HG03135 (cell line): ENCODE measurements at regions not wholly inside any gene's neighbourhood (a gene's known extent, or its start where the extent isn't known, plus 50 kb on each side); places are given as distances from the start of the nearest gene placed in this dataset.

Experiments used
- ATAC-seq: cut with Tn5 transposase; IDR thresholded peaks from one replicate; pipeline ENCODE4 v1.9.1; 2021; ENCODE audit warnings: mild to moderate bottlenecking, moderate library complexity; ENCODE audit not compliant: unreplicated experiment

DNA sequence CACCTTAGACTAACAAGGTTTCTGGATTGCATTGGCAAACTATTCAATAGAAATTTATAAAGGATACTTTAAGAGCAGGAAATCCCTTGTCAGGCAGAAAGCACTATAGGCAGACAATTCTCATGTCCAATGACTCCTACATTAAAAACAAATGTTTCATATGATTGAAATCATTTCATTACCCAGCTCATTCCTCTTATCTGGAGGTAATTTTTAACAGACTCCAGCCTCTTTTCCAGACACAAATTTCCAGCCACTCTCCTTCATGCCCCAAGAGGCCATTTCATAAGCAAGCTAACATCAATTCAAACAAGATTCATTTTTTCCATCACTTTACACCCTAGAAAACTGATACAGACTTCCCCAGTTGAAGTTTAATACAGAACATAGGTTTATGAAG lies 495.1 kb upstream of the FRG1 start:
- no peak for ATAC-seq

DNA sequence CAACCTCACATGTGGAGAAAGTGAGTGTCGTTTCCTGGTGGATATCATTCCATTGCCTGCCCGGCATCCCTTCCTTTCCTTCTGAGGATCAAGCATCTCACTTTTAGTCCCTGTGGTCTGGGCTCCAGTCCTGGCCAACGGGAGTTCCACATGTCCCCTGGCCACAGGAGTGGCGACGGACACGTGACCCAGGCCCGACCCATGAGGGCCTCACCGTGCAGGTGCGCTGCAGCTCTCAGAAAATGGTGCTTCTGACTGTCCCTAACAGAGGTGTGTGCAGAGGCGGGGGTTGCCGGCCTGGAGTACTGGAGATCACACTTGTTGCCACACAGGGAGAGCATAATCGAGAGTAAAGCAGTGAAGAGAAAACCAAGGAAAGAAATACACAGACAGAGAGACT lies 476.9 kb upstream of the FRG1 start:
- no peak for ATAC-seq

GRCh38 chr4:189494407-189494806 lies 446.3 kb upstream of the FRG1 start:
- no peak for ATAC-seq

DNA sequence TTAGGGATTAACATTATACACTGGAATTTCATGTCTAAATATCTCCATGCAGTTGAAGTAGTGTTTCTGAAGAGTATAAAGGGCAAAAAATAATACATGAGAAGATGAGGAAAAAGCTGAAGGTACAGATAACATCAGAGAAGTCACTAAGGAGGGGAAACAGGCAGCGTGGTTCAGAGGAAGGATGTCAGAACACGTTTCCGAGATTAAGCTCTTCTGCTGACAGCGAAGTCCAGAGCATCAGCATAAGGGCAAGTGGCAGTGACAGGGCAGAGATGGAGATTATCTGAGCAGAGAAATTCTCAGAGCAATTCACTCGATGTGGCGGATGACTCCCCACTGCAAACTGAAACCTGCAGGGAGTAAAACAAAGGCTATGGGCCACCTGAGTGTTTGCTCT lies 443.2 kb upstream of the FRG1 start:
- ATAC-seq = no peak

GRCh38 chr4:189497996-189498395 lies 442.7 kb upstream of the FRG1 start:
- no peak for ATAC-seq

DNA sequence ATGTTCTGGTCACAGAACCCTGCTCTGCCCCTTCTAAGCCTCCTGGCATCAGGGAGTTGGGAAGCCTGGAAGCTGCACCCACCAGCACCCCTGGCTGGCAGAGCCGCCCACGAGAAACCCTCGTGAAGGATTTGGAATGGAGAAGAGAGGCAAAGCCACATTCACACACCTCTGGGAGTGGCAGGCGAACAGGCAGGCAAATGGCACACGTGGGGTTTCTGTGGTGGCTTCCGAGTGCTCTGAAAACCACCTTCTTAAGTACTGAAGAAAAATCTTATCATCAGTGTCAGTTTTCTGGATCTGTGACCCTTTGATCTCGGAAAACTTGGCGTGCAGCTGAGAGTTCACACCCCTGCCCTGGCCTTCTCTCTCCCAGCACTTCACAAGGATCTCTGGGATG lies 442.2 kb upstream of the FRG1 start:
- no peak for ATAC-seq

DNA sequence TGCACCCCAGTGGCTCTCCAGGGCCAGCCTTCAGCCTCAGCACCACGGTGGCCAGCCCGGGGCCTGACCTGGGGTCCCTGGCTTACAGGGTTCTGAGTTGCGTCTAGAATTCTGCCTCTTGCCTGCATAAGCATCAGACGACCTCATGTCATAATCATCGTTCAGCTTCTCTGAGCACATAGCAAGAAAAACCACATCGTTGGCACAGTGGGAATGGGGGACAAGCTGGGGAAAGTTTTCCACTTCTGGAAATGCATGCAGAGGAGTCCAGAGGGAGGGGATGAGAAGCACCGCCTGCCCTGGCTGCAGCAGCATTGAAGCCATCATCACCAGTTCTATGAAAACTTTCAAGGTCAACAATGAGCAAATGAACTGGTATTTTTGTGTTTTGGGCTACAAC lies 441.0 kb upstream of the FRG1 start:
- ATAC-seq = no peak

GRCh38 chr4:189500970-189501369 lies 439.7 kb upstream of the FRG1 start:
- ATAC-seq = no peak

DNA sequence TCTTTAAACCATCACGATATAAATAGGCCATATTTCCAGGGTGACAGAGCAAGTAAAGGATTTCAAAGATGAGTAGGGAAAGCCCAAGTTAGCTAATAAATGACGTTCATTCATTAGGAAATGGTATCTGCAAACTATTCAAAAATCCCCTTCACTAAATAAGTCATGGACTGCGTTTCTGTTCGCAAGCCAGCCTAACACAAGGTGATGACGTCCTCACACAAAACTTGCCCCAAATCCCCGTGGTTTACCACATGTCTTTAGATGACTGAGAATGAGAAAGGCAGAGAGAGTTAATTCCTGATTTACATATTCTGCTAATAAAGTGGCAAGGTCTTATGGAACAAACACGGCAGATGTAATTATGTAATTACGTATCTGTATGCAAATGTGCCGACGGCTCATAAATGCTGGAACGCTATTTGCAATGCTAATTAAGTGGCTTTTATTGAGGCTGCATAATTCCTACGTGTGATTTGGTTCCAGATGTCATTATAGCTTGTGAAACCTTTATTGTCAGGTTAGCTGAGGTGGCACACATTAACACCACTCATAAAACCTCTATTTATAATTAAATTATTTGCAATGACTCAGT lies 437.7 kb upstream of the FRG1 start:
- no peak for ATAC-seq

DNA sequence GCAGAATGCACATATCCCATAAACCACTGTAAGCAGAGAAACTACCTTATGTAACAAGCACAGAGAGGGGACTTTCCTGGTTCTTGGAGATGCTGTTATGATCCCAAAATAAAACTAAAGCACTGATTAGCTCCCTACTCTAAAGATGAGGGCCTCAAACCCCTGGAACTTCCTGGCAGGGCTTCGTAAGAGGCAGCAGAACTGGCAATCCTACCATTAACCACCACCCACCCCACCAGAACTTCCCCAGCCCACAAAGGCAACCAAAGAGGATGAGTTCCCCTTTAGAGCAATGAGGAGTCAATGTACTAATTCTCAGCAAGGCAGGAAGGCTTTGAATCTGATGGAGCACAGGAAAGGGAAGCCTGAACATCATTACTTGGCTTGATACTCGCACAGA lies 436.5 kb upstream of the FRG1 start:
- no peak for ATAC-seq

GRCh38 chr4:189505380-189505779 lies 435.3 kb upstream of the FRG1 start:
- no peak for ATAC-seq

- ATAC-seq = no peak
Measured at GRCh38 chr4:189506080-189506479, 434.6 kb upstream of the FRG1 start.

- ATAC-seq = no peak
Measured at GRCh38 chr4:189507060-189507459, 433.6 kb upstream of the FRG1 start.

DNA sequence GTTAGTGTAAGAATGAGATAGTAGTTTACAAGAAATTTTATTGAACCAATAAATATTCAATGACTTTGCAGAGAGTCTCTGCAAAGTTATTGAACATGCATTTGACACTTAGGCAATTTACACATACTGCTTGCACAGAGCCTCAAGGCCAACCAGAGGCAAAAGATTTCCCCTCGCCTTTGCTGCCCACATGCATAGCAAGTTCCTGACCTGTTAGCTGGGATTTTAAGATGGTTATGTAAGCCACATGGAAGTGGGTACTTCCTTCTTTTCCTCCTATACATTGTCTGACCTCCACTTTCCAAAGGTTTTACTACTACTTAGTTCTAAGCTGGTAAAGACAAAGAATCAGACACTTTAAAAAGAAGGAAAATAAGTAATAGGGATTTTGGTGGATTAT lies 430.1 kb upstream of the FRG1 start:
- no peak for ATAC-seq

DNA sequence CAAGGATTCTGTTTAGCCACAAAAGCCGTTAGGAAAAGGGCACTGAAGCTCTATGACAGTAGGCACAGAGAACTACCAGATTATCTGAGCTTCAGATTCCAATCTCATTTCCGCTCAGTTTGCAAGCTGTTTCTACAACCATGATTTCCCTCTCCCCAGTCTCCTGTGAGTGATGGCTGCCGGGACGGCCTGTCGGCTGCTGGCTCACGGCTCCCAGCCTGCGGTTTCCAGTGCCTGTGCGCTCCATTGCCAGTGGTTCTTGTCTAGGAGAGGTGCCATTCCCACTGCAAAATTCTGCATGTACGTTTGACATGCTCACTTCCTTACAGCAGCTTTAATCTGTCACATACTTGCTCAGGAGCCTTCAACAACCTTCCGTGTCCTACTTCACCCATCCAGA lies 429.1 kb upstream of the FRG1 start:
- no peak for ATAC-seq

DNA sequence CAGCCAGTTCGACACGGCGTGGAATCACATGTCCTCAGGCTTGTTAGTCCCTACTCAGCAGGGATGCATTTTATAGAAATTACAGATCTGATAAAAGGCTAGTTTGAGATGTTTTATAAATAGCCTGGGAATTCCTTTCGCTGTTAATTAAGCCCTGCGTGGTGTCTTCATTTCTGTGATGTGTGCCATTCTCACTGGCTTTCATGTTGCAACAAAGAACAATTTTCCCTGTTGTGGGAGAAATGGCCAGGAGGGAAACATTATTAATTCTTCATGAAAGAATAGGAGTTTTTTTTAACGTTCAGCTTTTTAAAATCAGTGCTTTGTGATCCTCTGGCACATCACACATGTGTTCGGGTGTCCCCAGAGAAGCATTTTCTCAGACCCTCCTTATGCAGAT lies 427.3 kb upstream of the FRG1 start:
- no peak for ATAC-seq

DNA sequence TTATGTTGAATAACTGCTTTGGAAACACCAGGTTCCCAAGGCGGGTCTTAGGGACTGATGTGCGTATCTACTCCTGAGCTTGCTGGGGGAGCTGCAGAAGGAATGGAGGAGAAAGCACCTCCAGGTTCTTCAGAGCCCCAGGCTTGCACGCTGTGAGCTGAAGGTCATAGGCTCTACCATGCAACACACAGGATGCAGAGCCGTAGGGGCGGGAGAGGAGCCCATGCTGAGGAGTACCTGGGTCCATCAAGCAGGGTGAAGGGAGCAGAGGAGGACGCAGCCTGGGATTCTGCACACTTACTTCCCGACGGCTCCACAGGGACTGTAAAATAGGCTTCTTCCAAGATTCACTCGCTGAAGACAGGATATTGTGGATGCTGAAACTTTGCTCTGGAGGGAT lies 426.5 kb upstream of the FRG1 start:
- ATAC-seq = no peak

GRCh38 chr4:189516902-189517301 lies 423.8 kb upstream of the FRG1 start:
- ATAC-seq = no peak

DNA sequence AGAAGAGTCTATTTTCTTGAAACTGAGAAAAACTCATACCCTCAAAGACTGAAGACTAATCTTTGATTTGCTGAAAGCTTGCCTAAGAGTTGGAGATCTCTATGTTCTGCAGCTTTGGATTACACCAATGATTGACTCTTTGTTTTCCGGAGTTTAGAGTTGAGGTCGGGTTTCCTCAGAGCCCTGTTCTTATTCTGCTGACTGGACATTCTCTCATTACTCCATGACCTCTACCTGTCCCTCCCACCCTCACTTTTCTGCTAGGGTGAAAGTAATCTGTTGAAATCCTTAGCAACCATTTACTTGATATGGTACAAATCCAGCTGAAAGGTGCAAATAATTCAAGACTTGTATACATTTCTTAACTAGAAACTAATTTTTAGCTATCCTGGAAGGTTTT lies 421.5 kb upstream of the FRG1 start:
- no peak for ATAC-seq

DNA sequence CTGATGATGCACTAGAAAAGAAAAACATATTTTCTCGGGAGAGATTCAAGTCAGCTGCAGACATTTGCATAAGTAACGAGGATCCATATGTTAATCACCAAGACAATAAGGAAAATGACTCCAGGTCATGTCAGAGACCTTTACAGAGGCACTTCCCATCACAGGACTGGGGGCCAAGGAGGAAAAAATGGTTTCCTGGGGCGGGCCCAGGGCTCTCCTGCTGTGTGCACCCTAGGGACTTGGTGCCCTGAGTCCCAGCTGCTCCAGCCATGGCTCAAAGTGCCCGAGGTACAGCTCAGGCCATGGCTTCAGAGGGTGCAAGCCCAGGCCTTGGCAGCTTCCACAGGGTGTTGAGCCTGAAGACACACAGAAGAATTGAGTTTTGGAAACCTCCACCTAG lies 415.4 kb upstream of the FRG1 start:
- ATAC-seq = no peak

DNA sequence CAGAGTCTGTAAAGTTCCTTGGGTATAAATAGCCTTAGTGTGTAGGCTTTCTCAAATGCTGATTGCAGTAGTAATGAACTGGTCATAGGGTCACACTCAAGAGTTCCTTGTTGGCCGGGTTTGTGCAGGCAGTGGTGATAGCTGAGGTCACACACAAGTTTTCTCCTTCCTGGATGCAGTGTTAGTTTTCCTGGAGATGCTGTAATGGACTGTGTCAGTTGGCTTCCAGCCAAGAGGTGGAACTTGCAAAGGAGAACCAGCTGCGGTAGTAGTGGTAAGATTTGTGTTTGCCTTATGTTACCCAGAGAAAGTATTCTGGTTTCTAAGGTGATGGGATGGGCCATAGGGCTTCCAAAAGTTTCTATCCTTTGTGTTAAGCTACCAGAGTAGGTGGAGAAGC lies 409.8 kb upstream of the FRG1 start:
- ATAC-seq = no peak

DNA sequence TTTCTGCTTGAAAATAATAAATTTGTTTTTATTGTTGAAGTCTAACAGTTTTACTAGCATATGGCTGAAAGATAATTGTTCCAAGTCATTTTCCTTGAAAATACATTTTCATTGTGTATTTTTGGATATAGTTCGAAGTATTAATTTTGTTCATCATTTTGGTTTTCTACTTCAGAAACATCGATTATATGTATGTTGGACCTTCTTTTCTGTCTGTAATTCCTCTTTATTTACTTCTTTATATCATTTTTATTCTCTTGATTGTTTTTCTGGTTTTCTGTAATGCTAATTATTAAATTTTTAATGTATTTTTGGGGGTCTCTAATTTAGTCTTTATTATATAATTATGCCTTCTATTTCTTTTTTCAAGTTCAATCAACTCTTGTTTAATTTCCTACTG lies 407.1 kb upstream of the FRG1 start:
- ATAC-seq = no peak

GRCh38 chr4:189547559-189547958 lies 393.1 kb upstream of the FRG1 start:
- no peak for ATAC-seq
